ENCODE measurements at regions not wholly inside any gene's neighbourhood (a gene's known extent, or its start where the extent isn't known, plus 50 kb on each side); places are given as distances from the start of the nearest gene placed in this dataset.

DNA sequence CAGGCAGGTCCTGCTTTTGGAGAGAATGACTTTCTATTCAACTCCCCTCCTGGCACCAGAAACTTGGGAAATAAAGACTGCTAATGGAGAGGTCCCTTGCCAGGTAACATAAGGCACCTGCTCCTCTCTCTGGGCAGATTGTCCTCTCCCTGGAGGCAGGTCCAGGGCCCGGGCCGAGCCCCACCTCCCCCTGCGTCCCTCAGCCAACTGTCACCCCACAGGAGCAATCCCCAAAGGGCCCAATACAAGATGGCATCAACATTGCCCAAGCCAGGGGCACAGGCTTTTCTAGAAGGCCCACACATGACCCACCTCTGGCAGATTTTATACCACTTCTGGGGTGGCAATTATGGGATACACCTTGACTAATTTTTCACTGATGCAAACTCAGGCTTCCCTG lies 145.2 kb downstream of the HERPUD2 start:
- no peak for DNase-seq

DNA sequence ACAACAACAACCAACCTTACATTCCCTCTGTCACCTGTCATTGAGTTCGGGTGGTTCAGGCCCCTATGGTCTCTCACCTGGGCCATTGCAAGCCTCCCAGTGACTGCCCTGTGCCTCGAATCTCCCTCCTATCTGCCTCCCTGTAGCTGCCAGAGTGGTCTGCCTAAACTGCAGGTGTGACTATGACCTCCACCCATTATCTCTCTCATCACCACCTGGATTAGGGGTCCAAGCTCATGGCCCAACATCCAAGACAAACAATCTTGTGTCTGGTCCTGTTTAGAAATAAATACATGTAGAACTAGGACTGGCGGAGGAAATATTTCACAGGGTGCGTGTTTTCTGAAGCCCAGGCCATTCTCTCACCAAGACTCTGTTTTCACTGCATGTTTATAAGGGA lies 146.6 kb downstream of the HERPUD2 start:
- TF ChIP-seq POLR2A (IDR thresholded peaks at IDR 0.05; ENCODE audit: low read length) (no peak), GATA1 (IDR thresholded peaks at IDR 0.05; ENCODE audit: low read depth, low read length) (no peak)
- no peak for DNase-seq

More for the DNA sequence above, 145.2 kb downstream of the HERPUD2 start:
- TF ChIP-seq POLR2A (IDR thresholded peaks at IDR 0.05; ENCODE audit: low read length) = no peak

DNA sequence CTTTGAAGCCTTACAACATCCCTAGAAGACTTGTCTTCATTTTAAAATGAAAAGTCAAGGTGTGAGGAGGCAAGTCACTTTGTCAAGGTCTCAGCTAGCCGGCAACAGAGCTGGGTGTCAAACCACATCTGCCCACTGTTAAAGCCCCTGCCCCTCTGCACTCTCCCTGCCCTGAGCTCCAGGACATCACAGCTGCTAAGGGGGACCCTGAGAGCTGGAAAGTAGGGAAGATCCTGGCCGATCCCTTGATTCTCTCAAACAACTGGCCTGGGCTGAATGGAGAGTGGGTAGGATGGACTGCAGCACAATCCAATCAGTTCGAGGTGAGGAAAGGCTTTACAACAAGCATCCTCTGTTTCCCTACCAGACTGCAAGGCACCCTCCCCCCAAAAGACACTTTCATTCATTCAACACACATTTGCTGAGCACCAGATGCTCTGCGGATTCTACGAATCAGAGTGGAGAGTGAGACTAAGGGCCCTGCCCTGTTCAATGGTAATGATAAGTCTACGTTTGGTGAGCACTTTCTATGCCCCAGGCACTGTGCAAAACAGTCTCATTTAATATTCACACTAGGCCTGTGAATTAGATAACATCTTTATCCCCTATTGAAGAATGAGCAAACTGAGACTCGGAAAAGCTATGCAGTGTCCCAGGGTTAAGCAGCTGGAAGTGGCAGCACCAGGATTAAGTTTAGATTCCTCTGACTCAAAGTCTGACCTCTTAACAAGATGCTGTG lies 148.1 kb downstream of the HERPUD2 start:
- DNase-seq = no peak
- no peak for TF ChIP-seq GATA1 (IDR thresholded peaks at IDR 0.05; ENCODE audit: low read depth, low read length)
- no peak for TF ChIP-seq POLR2A (IDR thresholded peaks at IDR 0.05; ENCODE audit: low read length)

DNA sequence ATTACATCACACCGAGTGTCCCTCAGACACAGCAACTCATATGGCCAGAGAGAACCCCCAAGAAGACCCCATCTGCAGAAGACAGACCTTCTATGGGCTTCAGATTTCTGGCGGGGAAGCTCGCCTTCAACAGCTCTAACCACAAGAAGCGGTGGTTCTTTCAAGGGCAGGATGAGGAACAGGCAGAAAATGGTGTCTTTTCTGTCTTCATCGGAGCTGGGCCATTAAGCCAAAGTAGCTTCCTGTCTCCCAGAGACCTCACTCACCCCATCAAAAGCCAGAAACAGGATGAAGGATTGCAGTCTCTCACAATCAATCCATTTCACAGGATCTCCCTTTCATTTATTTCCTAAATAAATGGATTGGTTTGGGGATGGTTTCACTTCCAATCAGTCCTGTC lies 149.1 kb downstream of the HERPUD2 start:
- no peak for TF ChIP-seq POLR2A (IDR thresholded peaks at IDR 0.05; ENCODE audit: low read length)
- TF ChIP-seq GATA1 (IDR thresholded peaks at IDR 0.05; ENCODE audit: low read depth, low read length) = no peak
- no peak for DNase-seq

DNA sequence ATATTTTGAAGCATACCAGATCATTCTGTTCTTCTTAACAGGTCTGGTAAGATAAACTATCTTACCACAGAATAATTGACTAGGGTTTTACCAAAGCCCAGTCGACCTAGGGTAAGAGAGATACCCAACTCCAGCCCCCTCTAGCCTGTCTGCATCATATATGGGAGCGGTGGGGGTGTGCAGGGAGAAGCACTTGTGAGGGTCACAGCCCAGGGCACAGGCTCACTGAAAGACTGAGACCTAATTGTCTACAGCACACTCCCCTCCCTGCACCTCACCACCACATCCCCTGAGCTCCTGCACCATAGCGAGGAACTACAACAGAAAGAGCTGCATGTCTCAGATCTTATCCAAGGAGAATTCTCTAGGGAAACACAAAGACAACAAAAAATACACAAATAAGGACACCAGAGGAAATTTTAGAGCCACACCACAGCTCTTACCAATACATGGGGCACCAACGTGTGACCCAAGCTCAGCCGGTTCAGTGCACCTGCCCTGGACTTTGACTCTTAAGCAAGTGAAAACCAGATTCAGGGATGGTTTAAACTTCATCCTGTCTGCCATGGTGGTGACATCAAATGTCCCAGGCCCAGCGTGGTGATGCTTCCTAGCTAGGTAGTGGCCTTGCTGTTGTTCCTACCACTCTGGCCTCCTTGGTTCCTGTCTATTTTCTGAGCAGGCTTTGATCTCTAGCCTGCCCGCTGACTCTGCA lies 150.8 kb downstream of the HERPUD2 start:
- no peak for DNase-seq
- TF ChIP-seq POLR2A (IDR thresholded peaks at IDR 0.05; ENCODE audit: low read length) (no peak), GATA1 (IDR thresholded peaks at IDR 0.05; ENCODE audit: low read depth, low read length) (no peak)

DNA sequence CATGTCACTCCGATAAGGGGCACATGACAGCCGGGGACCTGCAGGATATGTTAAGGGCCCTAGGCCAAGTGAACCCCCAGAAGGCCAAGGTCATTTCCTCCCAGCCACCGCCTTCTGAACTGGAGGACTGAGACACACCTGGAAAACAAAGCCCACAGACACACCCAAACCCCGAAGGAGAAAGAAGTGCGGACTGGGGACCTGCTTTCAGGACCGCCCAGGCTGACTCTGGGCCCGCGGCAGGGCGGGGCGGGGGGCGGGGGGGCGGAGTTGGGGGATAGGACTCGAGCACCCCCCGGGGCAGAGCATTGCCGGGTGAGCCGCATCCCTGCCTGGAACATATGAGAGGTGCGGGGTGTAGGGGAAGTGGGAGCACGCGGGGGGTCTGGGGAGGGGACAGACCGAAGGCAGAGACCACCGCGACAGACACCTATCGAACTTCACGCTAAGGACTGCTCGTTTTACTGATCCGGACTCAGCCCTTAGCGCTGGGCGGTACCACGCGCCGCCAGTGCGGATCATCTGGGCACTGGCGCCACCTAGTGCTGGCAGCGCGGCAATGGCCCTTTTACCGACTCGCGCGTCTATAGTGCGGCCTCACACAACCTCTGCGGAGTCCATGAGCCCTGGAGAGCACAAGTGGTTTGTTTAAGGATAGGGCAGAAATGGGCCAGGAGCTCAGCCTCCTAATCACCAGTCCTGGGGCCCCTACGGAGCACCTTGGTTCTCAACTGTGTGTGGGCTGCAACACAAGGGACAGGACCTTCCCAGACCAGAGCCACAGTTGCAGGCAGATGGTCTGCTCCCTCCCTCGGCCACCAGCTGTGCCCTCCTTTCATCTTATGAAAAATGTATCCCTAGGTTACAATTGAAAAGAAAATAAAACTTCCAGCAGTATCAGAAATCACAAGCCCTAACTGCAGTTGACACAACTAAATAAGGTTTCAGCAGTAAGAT lies 157.6 kb downstream of the HERPUD2 start:
- DNase-seq = peak; percentile 72 to 83
- TF ChIP-seq GATA1 (IDR thresholded peaks at IDR 0.05; ENCODE audit: low read depth, low read length) (no peak), POLR2A (IDR thresholded peaks at IDR 0.05; ENCODE audit: low read length) (no peak)

DNA sequence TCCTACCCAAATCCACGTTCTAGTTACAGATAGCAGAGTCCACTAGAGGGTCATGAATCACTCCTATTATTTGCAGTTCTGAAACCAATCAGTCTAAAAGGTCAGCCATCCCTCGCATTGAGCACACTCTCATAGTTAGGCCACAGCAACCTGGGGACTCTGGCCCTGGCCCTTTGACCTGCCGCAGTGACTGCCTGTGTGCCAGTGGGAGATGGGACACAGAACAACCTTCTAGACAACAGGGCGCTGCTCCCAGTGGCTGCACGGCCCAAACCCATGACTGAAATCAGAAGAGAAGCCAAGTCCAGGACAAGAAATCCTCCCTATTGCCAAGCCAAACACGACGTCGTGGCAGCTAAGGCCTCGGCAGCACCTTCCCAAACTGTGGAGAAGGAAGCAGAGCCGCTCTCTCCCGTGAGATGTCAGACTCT lies 158.5 kb downstream of the HERPUD2 start:
- DNase-seq = no peak
- no peak for TF ChIP-seq POLR2A (IDR thresholded peaks at IDR 0.05; ENCODE audit: low read length)
- no peak for TF ChIP-seq GATA1 (IDR thresholded peaks at IDR 0.05; ENCODE audit: low read depth, low read length)

DNA sequence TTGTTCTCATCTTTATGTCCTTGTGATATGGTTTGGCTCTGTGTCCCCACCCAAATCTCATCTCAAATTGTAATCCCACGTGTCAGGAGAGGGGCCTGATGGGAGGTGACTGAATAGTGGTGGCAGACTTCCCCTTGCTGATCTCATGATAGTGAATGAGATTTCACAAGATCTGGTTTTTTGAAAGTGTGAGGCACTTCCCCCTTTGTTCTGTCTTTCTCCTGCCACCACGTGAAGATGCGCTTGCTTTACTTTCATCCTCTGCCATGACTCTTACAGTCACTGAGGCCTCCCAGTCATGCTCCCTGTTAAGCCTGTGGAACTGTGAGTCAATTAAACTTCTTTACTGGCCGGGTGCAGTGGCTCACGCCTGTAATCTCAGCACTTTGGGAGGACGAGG lies 161.0 kb downstream of the HERPUD2 start:
- no peak for DNase-seq
- TF ChIP-seq POLR2A (IDR thresholded peaks at IDR 0.05; ENCODE audit: low read length) (no peak), GATA1 (IDR thresholded peaks at IDR 0.05; ENCODE audit: low read depth, low read length) (no peak)

DNA sequence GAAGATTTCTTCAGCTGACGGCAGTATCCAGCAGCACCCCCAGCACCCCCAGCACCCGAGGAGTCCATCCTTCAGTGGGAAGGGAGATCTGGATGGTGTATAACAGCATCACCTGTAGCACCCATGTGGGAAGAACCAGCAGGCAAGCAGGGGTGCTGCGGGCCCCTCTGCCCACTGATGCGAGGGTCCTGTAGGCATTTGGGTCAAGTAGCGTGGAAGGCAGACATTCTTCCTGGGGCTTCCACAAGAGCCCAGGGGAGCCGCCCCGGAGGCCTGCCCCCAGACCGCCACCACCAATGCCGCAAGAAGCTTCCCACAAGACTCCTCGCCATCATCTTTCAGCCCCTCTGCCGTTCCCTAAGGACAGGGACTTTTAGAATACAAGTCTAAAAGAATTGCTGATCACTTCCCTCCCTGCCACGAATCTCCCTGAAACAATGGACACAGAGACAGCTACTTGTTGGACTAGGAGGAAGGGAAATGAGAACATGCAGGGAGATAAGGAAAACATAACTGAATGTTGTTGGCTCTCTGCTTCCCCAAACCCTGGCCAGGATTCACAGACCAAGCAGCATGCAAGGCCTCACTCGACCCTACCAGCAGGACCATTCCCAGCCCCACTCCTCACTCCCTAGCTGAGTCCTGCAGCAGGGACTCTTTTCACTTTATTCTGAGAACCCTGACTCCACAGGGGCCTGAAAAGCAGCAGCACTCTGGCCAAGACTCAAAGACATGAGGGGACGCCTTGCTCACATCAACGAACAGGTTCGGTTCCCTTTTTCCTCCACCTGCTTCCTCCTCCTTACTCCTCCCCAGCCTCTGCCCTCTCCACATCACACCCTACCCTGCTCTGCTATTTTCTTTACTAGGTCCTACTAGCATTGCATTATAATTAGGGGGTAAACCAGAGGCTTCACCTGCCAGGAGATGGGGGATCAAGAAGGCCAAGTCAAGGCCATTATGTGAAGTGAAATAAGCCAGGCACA lies 164.5 kb downstream of the HERPUD2 start:
- no peak for DNase-seq
- no peak for TF ChIP-seq POLR2A (IDR thresholded peaks at IDR 0.05; ENCODE audit: low read length)
- no peak for TF ChIP-seq GATA1 (IDR thresholded peaks at IDR 0.05; ENCODE audit: low read depth, low read length)

DNA sequence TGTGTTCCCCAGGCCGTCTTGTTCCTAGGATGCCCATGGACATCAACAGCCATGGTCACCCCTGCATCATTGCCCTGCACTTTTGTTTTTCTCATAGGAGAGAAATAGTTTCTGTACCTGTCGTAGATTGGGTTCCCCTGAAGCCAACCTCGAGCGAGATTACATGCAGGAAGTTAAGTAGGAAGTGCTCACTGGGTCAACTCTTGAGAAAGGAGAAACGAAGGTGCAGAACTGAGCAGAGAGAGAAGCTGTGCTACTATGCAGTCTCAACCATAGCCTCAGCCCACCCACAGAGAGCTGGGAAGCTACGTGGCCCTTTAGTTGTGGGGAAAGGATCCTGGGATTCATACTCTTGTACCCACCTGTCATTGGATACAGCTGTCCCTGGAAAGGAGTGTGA lies 165.2 kb downstream of the HERPUD2 start:
- TF ChIP-seq GATA1 (IDR thresholded peaks at IDR 0.05; ENCODE audit: low read depth, low read length) (no peak), POLR2A (IDR thresholded peaks at IDR 0.05; ENCODE audit: low read length) (no peak)
- no peak for DNase-seq

DNA sequence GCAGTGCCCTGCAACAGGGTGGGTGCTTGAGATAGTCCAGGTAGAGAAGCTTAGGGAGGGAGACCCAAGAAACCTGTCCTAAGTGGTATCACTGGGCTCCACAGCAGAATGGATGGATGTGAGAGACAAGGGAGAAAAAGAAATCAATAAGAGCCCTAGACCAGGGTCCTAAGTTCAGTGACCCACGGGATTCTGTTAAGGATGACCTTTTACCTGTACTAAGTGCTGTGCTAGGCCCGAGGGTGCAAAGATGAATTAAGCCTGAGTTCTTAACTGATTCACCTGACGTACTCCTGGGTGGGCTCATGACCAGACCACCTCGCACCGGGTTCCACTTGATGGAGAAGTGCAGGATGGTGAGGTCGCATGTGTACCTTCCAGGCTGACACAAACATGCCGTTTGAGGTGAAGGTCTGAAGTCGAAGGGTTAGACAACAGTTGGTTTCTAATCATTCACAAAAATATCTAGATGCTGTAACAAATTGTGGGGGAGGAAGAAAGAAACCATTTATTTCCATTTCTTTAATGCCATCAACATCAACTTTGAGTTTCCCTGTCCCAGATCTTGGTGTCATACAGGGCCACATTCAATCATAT lies 166.5 kb downstream of the HERPUD2 start:
- TF ChIP-seq POLR2A (IDR thresholded peaks at IDR 0.05; ENCODE audit: low read length) (no peak), GATA1 (IDR thresholded peaks at IDR 0.05; ENCODE audit: low read depth, low read length) (no peak)
- no peak for DNase-seq

DNA sequence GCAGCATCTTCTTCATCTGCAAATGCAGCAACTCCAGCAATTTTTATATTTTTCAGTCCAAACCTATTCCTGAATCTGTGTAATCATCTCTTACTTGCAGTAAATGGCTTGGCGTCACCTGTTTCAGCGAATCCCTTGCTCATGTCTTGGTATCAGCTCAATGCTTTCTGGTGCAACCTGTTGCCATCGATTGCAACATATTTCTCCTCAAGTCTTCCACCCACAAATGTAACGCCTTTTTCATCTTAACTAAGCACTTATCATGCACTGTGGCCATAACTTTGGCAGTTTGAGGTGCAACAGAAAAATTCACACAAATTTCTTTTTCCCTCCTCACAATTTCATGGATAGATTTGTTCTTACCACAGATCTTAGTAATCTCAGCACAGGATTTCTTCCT lies 168.3 kb downstream of the HERPUD2 start:
- TF ChIP-seq GATA1 (IDR thresholded peaks at IDR 0.05; ENCODE audit: low read depth, low read length) (no peak), POLR2A (IDR thresholded peaks at IDR 0.05; ENCODE audit: low read length) (no peak)
- DNase-seq = peak; percentile 13 to 53
